Activated CD4-positive, alpha-beta T cell treated with anti-CD3 and anti-CD28 coated beads, Interleukin-2, amount 10 ng/mL, durations not matched to agents 7 days and 5 days (primary cell): ENCODE measurements at regions not wholly inside any gene's neighbourhood (a gene's known extent, or its start where the extent isn't known, plus 50 kb on each side); places are given as distances from the start of the nearest gene placed in this dataset.
"Not testable (repeated sequence)": the region's sequence is repeated elsewhere in the genome, so short reads cannot be mapped to it uniquely, and the experiment has no call there.

Source experiments
- CTCF ChIA-PET: fragments of 350-600 bp; sonication (Branson Sonifier 250); formaldehyde crosslinking; loops from one replicate; lab custom pipeline; 2021; ENCODE audit warnings: antibody characterized with exemption; lab: Charles Lee
- POLR2A ChIA-PET: fragments of 350-600 bp; sonication (Branson Sonifier 250); formaldehyde crosslinking; loops from one replicate; lab custom pipeline; 2021; ENCODE audit warnings: antibody characterized with exemption; lab: Charles Lee
- DNase-seq: peaks from one replicate; pipeline ENCODE4 v3.0.0-alpha.2; 2020
- H3K27ac Mint-ChIP-seq: one replicate; pipeline ENCODE4 v1.8.0; 2021; ENCODE audit warnings: mild to moderate bottlenecking, moderate library complexity, mixed read lengths
- H3K27me3 Mint-ChIP-seq: one replicate; pipeline ENCODE4 v1.8.0; 2021; ENCODE audit warnings: mixed read lengths
- H3K36me3 Mint-ChIP-seq: one replicate; pipeline ENCODE4 v1.8.0; 2021; ENCODE audit warnings: low read depth, mixed read lengths
- H3K4me1 Mint-ChIP-seq: one replicate; pipeline ENCODE4 v1.8.0; 2021; ENCODE audit warnings: mixed read lengths
- H3K4me3 Mint-ChIP-seq: one replicate; pipeline ENCODE4 v1.8.0; 2021; ENCODE audit warnings: mild to moderate bottlenecking, moderate library complexity, mixed read lengths
- H3K9me3 Mint-ChIP-seq: one replicate; pipeline ENCODE4 v1.8.0; 2021; ENCODE audit warnings: mixed read lengths

DNA sequence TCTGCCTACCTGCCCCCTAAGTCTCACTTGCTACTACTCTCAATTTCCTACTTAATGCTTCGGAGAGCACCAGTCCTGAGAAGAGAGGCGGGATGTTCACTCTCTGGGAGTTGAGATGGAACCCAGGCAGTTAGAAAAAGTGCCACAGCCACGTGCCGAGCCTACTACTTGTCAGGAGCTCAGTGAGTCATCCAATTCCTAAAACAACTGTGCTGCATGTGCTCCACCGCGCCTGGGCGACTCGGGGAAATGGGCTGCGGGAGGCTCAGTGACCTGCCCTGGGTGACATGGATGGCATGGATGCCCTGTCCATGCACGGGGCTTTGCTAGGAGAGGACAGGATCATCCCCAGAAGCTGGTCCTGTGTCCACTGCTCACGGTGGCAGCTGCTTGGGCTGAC is 2884.2 kb downstream of the RPIA start:
- CTCF ChIA-PET, H3K9me3 Mint-ChIP-seq, POLR2A ChIA-PET, DNase-seq, H3K36me3 Mint-ChIP-seq, H3K27ac Mint-ChIP-seq, H3K27me3 Mint-ChIP-seq, H3K4me3 Mint-ChIP-seq, H3K4me1 Mint-ChIP-seq: not testable (repeated sequence)

DNA sequence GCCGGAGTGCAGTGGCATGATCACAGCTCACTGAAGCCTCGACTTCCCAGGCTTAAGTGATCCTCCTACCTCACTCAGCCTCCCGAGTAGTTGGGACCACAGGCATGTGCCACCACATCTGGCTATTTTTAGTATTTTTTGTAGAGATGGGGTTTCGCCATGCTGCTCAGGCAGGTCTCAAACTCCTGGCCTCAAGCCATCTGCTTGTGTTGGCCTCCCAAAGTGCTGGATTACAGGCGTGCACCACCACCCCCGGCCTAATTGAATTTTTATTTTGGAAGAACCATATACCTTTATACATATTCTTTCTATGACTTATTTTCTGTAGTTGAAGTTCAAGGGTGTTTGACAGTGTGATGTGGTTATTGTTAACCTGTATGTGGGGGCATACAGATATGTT is 2885.9 kb downstream of the RPIA start:
- H3K4me3 Mint-ChIP-seq, CTCF ChIA-PET, POLR2A ChIA-PET: not testable (repeated sequence)

DNA sequence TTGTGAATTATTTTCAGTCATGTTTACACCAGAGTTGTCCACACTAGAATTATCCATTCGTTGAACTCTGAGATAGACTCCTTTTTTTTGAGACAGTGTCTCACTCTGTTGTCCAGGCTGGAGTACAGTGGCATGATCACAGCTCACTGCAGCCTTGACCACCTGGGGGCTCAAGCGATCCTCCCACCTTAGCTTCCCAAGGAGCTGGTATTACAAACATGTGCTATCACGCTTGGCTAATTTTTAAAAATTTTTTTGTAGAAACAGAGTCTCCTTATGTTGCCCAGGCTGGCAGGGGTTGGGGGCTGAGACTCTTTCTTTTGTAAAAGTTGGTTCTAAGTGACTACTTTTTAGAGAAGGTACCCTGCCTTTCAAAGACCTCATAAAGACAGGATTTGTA is 2887.2 kb downstream of the RPIA start:
- POLR2A ChIA-PET, result not testable (repeated sequence)

More for the DNA sequence above, 2885.9 kb downstream of the RPIA start:
- not testable (repeated sequence) for H3K36me3 Mint-ChIP-seq, H3K27me3 Mint-ChIP-seq, DNase-seq, H3K27ac Mint-ChIP-seq, H3K4me1 Mint-ChIP-seq, H3K9me3 Mint-ChIP-seq

DNA sequence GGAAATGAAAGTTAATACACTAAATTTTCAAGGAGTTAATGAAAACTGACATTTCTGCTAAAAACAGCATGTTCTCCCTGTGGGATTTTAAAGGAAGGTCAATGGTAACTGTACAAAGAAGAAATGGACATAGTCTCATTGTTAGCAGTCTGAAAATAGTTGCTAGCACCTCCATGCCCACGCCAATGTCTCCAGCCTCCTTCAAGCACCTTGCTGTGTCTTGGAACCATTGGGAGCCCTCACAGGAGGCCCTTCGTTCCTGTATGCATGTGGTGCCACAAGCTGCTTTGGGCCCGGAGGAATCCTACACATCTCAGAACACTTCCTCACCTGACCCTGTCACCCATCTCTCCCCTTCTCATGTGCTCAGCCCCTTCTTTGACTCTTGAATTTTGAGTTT is 2888.1 kb downstream of the RPIA start:
- CTCF ChIA-PET, H3K36me3 Mint-ChIP-seq, DNase-seq, H3K4me1 Mint-ChIP-seq, H3K9me3 Mint-ChIP-seq, H3K4me3 Mint-ChIP-seq, POLR2A ChIA-PET, H3K27me3 Mint-ChIP-seq, H3K27ac Mint-ChIP-seq: not testable (repeated sequence)

More for the DNA sequence above, 2887.2 kb downstream of the RPIA start:
- H3K9me3 Mint-ChIP-seq, H3K4me3 Mint-ChIP-seq, H3K36me3 Mint-ChIP-seq, H3K27me3 Mint-ChIP-seq, H3K27ac Mint-ChIP-seq, DNase-seq, CTCF ChIA-PET, H3K4me1 Mint-ChIP-seq: not testable (repeated sequence)

GRCh38 chr2:91580043-91580442 is 2888.6 kb downstream of the RPIA start:
- H3K27me3 Mint-ChIP-seq, DNase-seq, H3K4me1 Mint-ChIP-seq, H3K27ac Mint-ChIP-seq, H3K36me3 Mint-ChIP-seq, POLR2A ChIA-PET, H3K4me3 Mint-ChIP-seq, CTCF ChIA-PET, H3K9me3 Mint-ChIP-seq: not testable (repeated sequence)

- H3K27me3 Mint-ChIP-seq, H3K4me3 Mint-ChIP-seq, CTCF ChIA-PET, H3K4me1 Mint-ChIP-seq, DNase-seq, H3K36me3 Mint-ChIP-seq, H3K9me3 Mint-ChIP-seq, POLR2A ChIA-PET, H3K27ac Mint-ChIP-seq: not testable (repeated sequence)
Measured at GRCh38 chr2:91587098-91587497, 2895.6 kb downstream of the RPIA start.

DNA sequence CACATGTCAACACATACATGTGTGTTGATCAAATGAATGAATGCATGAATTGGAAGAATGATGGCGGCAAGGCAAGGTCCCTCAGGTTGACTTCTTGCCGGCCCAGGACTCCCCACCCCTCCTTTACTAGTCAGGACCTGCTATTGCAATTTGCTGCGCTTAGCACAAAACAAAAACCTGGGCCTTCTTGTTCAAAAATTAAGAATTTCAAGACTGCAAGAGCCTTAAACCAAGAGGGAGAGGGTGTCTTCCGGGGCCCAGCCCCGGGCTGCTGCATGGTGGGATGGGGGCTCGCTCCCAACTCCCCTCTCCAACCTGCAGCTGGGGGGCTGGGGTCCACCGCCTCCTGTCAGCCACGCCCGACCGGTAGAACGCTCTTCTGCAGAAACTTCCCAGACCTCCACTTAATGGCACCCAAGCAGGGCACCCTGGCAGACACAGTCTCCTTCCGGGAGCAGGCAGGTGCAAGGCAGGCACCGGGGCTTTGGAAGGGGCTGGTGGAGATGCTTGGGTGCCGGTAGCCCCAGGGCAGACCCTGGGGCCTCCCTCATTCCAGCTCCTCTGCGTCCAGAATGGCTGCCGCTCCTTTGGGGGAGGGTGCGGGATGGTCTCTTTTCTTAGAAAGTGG is 2896.5 kb downstream of the RPIA start:
- H3K4me3 Mint-ChIP-seq, POLR2A ChIA-PET, H3K4me1 Mint-ChIP-seq, H3K27me3 Mint-ChIP-seq, H3K9me3 Mint-ChIP-seq, DNase-seq, H3K36me3 Mint-ChIP-seq, H3K27ac Mint-ChIP-seq, CTCF ChIA-PET: not testable (repeated sequence)

GRCh38 chr2:91588782-91589223 is 2897.3 kb downstream of the RPIA start:
- H3K4me3 Mint-ChIP-seq, H3K27me3 Mint-ChIP-seq, H3K9me3 Mint-ChIP-seq, DNase-seq, POLR2A ChIA-PET, H3K4me1 Mint-ChIP-seq, H3K27ac Mint-ChIP-seq, CTCF ChIA-PET, H3K36me3 Mint-ChIP-seq: not testable (repeated sequence)

DNA sequence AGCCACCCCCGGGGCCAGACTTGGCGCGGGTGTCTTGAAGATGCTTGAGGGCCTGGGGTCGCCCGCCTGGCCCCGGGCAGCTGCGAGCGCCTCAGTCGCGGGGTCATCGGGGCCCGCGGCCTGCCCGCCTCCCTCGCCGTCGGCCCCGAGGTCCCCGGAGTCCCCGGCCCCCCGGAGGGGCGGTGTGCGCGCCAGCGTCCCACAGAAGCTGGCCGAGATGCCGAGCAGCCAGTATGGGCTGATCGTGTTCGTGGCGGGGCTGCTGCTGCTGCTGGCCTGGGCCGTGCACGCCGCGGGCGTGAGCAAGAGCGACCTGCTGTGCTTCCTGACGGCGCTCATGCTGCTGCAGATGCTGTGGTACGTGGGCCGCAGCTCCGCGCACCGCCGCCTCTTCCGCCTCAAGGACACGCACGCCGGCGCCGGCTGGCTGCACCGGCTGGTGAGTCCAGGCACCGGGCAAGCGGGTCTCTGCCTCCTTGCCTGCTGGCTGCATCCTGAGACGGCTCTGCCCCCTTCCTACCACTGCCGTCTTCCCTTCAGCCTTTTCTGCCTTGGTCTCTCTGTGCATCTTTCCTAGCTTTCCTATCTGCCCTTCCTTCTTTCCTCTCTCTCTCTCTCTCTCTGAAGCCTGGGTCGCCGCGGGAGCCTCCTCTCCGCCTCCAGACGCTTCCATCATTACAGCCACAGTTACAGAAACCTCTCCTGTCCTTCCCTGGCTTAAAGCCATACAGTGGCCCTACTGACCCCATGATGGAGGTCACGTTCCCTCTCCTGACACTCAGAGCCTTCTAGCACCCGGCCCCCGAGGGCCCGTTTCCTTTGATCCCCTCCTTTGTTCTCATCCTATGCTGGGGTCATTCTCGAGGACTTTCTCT is 2898.2 kb downstream of the RPIA start:
- H3K27ac Mint-ChIP-seq, H3K4me3 Mint-ChIP-seq, H3K9me3 Mint-ChIP-seq, H3K36me3 Mint-ChIP-seq, POLR2A ChIA-PET, DNase-seq, H3K4me1 Mint-ChIP-seq, CTCF ChIA-PET, H3K27me3 Mint-ChIP-seq: not testable (repeated sequence)

- H3K27ac Mint-ChIP-seq, H3K36me3 Mint-ChIP-seq, DNase-seq, H3K4me3 Mint-ChIP-seq, H3K9me3 Mint-ChIP-seq, POLR2A ChIA-PET, H3K4me1 Mint-ChIP-seq, H3K27me3 Mint-ChIP-seq, CTCF ChIA-PET: not testable (repeated sequence)
Measured at GRCh38 chr2:91590381-91590780, 2898.9 kb downstream of the RPIA start.

GRCh38 chr2:91591066-91591465 is 2899.6 kb downstream of the RPIA start:
- H3K9me3 Mint-ChIP-seq, CTCF ChIA-PET, H3K4me1 Mint-ChIP-seq, H3K27ac Mint-ChIP-seq, H3K27me3 Mint-ChIP-seq, H3K36me3 Mint-ChIP-seq, H3K4me3 Mint-ChIP-seq, DNase-seq, POLR2A ChIA-PET: not testable (repeated sequence)

DNA sequence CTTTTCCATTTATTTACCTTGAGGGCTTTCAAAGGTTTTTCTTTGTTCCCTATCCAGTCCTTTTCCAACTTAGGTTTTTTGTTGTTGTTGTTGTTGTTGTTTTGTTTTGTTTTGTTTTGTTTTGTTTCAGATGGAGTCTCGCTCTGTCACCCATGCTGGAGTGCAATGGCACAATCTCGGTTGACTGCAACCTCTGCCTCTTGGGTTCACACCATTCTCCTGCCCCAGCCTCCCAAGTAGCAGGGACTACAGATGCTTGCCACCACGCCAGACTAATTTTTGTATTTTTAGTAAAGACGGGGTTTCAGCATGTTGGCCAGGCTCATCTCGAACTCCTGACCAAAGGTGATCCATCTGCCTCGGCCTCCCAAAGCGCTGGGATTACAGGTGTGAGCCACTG is 2906.0 kb downstream of the RPIA start:
- CTCF ChIA-PET, H3K4me1 Mint-ChIP-seq, H3K9me3 Mint-ChIP-seq, H3K27me3 Mint-ChIP-seq, POLR2A ChIA-PET, DNase-seq, H3K36me3 Mint-ChIP-seq, H3K27ac Mint-ChIP-seq, H3K4me3 Mint-ChIP-seq: not testable (repeated sequence)

DNA sequence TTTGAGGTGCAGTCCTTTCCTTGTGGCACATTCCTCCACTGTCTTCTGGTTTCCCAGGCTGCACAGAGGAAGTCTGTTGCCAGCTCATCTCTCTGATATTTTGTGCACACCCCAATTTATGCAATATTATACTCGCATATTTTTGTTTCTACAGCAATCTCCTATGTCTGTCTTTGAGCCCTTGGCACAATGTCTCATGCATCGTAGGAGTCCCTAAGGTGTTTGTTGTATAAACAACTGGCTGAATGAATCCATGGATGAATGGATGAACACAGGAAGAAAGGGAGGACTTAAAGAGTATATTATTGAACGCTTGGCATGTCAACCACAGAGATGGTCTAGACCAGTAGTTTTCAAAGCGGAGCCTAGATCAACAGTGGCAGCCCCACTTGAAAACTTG is 2907.0 kb downstream of the RPIA start:
- POLR2A ChIA-PET, H3K4me1 Mint-ChIP-seq, H3K9me3 Mint-ChIP-seq, H3K27me3 Mint-ChIP-seq, H3K36me3 Mint-ChIP-seq, H3K27ac Mint-ChIP-seq, CTCF ChIA-PET, H3K4me3 Mint-ChIP-seq, DNase-seq: not testable (repeated sequence)

GRCh38 chr2:91599000-91599399 is 2907.5 kb downstream of the RPIA start:
- DNase-seq, H3K4me1 Mint-ChIP-seq, H3K9me3 Mint-ChIP-seq, POLR2A ChIA-PET, H3K36me3 Mint-ChIP-seq, H3K27ac Mint-ChIP-seq, H3K4me3 Mint-ChIP-seq, CTCF ChIA-PET, H3K27me3 Mint-ChIP-seq: not testable (repeated sequence)
